ENCODE measurements at regions not wholly inside any gene's neighbourhood (a gene's known extent, or its start where the extent isn't known, plus 50 kb on each side); places are given as distances from the start of the nearest gene placed in this dataset.

- no peak for DNase-seq (ENCODE audit: low spot score)
Observed at GRCh38 chr5:175242207-175242606, 201.8 kb downstream of the DRD1 start.

GRCh38 chr5:175238326-175238725 lies 205.7 kb downstream of the DRD1 start:
- DNase-seq (ENCODE audit: low spot score): no peak

- DNase-seq (ENCODE audit: low spot score): no peak
Observed at GRCh38 chr5:175236176-175236575, 207.8 kb downstream of the DRD1 start.

- DNase-seq (ENCODE audit: low spot score): peak; percentile 56
Observed at GRCh38 chr5:175235251-175235960, 208.6 kb downstream of the DRD1 start.

- DNase-seq (ENCODE audit: low spot score): no peak
Observed at GRCh38 chr5:175230299-175230698, 213.7 kb downstream of the DRD1 start.

GRCh38 chr5:175226506-175226905 lies 217.5 kb downstream of the DRD1 start:
- DNase-seq (ENCODE audit: low spot score): no peak

- DNase-seq (ENCODE audit: low spot score): no peak
Observed at GRCh38 chr5:175223291-175223690, 220.7 kb downstream of the DRD1 start.

- DNase-seq (ENCODE audit: low spot score): no peak
Observed at GRCh38 chr5:175222621-175223020, 221.4 kb downstream of the DRD1 start.

- DNase-seq (ENCODE audit: low spot score): no peak
Observed at GRCh38 chr5:175220549-175220948, 223.4 kb downstream of the DRD1 start.

- peak; percentile 21 for DNase-seq (ENCODE audit: low spot score)
Observed at GRCh38 chr5:175219366-175219765, 224.6 kb downstream of the DRD1 start.

- peak; percentile 41 for DNase-seq (ENCODE audit: low spot score)
Observed at GRCh38 chr5:175216991-175217390, 227.0 kb downstream of the DRD1 start.

GRCh38 chr5:175215906-175216305 lies 228.1 kb downstream of the DRD1 start:
- no peak for DNase-seq (ENCODE audit: low spot score)

- DNase-seq (ENCODE audit: low spot score): peak; percentile 90
Observed at GRCh38 chr5:175214152-175214551, 229.8 kb downstream of the DRD1 start.

GRCh38 chr5:175211956-175212756 lies 231.8 kb downstream of the DRD1 start:
- DNase-seq (ENCODE audit: low spot score): no peak

GRCh38 chr5:175207321-175208040 lies 236.5 kb downstream of the DRD1 start:
- no peak for DNase-seq (ENCODE audit: low spot score)

- DNase-seq (ENCODE audit: low spot score): no peak
Observed at GRCh38 chr5:175206669-175207068, 237.3 kb downstream of the DRD1 start.

GRCh38 chr5:175202463-175203068 lies 241.4 kb downstream of the DRD1 start:
- DNase-seq (ENCODE audit: low spot score): peak; percentile 12

- no peak for DNase-seq (ENCODE audit: low spot score)
Observed at GRCh38 chr5:175201393-175201792, 242.6 kb downstream of the DRD1 start.

GRCh38 chr5:175195698-175196656 lies 248.0 kb downstream of the DRD1 start:
- peak; percentile 15 for DNase-seq (ENCODE audit: low spot score)

- no peak for DNase-seq (ENCODE audit: low spot score)
Observed at GRCh38 chr5:175181331-175181730, 262.7 kb downstream of the DRD1 start.

- no peak for DNase-seq (ENCODE audit: low spot score)
Observed at GRCh38 chr5:175170899-175171298, 273.1 kb downstream of the DRD1 start.

All from AG08395 (cell line).